Activated T-cell treated with anti-CD3 and anti-CD28 coated beads, Interleukin-2, amount 50 U/mL, for 4 hours (primary cell): ENCODE measurements at regions not wholly inside any gene's neighbourhood (a gene's known extent, or its start where the extent isn't known, plus 50 kb on each side); places are given as distances from the start of the nearest gene placed in this dataset.

Experiments used
- ATAC-seq, 2 donors: fragments of 200-7000 bp; cut with Tn5 transposase; one replicate each; pipeline ENCODE4 v1.10.0; 2021
- DNase-seq: peaks from one replicate; pipeline ENCODE4 v3.0.0-alpha.2; 2020
- H3K27me3 Mint-ChIP-seq: one replicate; pipeline ENCODE4 v1.8.0; 2021; ENCODE audit warnings: low read depth, mixed read lengths
- H3K36me3 Mint-ChIP-seq: one replicate; pipeline ENCODE4 v1.8.0; 2022; ENCODE audit warnings: mixed read lengths; ENCODE audit not compliant: insufficient read depth
- H3K4me1 Mint-ChIP-seq: one replicate; pipeline ENCODE4 v1.8.0; 2021; ENCODE audit warnings: low read depth, mixed read lengths
- H3K4me3 Mint-ChIP-seq: one replicate; pipeline ENCODE4 v1.8.0; 2021; ENCODE audit warnings: mild to moderate bottlenecking, moderate library complexity, mixed read lengths
- H3K9me3 Mint-ChIP-seq: one replicate; pipeline ENCODE4 v1.8.0; 2021; ENCODE audit warnings: mixed read lengths

DNA sequence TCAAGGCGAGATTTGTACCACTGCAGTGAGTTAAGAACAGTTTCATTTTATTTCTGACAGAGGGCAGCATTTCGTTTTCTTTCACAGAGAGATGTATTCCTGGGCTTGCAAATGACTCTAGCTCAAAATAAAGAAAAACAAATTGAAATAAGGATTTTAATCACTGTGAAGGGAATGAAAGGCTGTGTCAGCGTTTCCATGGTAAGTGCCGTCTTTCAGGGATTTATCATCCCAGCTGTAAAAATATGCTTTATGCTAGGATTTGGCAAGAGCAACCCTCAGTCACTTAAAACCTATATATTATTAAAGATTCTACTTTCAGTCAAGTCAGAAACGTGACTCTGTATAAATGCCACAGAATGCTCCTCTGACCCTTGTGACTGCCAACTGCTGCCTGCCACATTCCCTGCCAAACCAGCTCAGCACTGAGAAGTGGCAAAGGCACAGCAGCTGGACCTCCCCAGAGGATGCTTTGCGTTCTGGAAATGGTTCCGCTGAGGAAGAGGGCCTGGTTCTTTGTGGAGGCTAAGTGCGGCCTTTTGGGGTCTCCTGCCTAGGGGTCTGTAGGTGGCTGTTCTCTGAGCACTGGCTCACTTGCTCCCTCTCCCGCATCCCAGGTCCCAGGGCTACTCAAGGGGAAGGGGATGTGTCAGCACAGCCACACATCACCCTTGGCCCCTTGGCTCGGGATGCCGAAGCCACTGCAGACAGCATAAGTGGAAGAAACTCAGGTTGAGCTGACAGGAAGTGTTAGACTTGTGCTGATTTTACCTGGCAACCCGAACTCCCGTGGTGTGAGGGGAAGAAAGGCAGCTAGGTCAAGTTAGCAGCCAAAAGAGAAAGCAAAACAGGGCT lies 56.6 kb upstream of the POMGNT2 start:
- peaks cover 17% of the 10 kb centered on the region for H3K9me3 Mint-ChIP-seq
- peak; percentile 31 for DNase-seq
- peak; percentile 74 to 75 for ATAC-seq
- H3K36me3 Mint-ChIP-seq = peaks cover 3% of the 10 kb centered on the region
- no peaks in the 10 kb centered on the region for H3K27me3 Mint-ChIP-seq
- peak overlapping the region; percentile 75 for H3K4me3 Mint-ChIP-seq
- H3K4me1 Mint-ChIP-seq = peaks cover 24% of the 10 kb centered on the region

GRCh38 chr3:43161684-43162229 lies 55.9 kb upstream of the POMGNT2 start:
- Mint-ChIP-seq H3K27me3 (no peaks in the 10 kb centered on the region), H3K9me3 (peaks cover 13% of the 10 kb centered on the region), H3K4me1 (peaks cover 24% of the 10 kb centered on the region), H3K36me3 (peaks cover 3% of the 10 kb centered on the region), H3K4me3 (no peak overlapping the region)
- no peak for ATAC-seq
- DNase-seq = no peak

DNA sequence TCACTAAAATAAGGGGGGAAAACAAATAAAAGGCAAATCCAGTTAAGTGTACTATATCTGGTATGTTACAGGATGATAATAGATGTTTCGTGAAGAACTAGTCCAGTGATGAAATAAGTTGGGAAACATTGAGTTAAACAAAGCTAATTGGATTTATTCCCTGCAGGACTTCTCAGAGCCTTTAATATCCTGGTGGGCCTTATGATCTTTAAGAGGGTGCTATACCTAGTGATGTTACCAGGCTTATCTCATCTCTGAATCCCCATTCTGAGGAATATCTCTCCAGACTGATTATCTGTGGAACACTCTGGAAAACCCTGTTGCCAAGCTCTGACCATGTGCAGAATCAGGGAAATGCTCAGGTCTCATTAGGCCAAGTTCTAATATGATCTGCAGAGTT lies 54.8 kb upstream of the POMGNT2 start:
- Mint-ChIP-seq H3K27me3 (no peaks in the 10 kb centered on the region), H3K36me3 (no peaks in the 10 kb centered on the region), H3K4me1 (peaks cover 24% of the 10 kb centered on the region), H3K9me3 (peaks cover 2% of the 10 kb centered on the region), H3K4me3 (no peak overlapping the region)
- DNase-seq (no peak), ATAC-seq (no peak)

DNA sequence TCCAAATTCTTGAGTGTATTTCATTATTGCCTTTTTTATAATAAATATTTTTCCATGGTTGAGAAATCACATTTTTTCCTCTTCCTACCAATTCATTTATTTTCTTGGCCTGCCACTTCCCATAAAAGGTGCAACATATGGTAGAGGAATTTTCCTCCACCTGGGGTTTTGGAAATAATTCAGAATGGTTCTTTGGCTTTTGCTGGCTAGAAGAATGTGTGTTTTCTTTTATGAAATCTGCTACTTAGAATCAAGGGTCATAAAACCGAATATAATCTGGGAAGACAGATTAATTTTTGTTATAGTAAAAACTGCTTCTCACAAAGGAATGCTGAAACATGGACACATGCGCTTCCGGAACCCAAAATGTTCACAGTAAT lies 54.0 kb upstream of the POMGNT2 start:
- Mint-ChIP-seq H3K27me3 (no peaks in the 10 kb centered on the region), H3K4me3 (no peak overlapping the region), H3K4me1 (peaks cover 30% of the 10 kb centered on the region), H3K36me3 (no peaks in the 10 kb centered on the region), H3K9me3 (no peaks in the 10 kb centered on the region)
- DNase-seq (no peak), ATAC-seq (no peak)

DNA sequence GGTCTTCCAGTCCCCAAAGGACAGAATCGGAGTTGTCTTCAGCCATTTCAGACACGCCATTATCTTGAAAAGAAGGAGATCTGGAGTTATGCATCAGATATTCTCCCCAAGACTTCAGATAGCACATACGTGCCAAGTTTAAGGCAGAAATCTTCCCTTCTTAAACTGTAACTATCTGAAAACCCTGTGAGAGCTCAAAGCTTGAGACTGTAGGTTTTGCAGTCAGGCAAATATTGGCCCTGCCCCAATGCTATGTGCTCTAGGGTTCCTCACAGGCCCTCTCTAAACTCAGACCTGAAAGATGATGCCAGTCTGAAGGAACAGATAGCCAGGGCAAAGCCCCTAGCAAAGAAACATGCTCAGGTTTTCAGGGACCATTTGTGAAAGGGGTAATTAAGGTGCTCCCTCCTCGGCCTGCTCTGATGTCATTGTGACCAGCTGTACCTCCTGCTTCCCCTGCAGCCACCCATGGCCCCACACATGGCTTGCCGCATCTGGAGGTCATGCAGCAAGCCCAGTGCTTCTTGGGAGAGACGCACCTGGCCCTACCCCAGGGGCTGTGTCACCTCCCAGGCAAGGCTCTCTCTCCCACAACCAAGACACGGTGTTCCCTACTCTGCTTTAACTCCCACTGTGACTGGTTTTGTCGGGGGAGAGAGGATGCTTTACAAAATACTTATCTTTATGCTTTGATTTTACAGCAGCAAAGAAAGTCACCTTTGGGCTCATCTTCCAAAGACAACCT lies 53.4 kb upstream of the POMGNT2 start:
- Mint-ChIP-seq H3K4me3 (no peak overlapping the region), H3K27me3 (no peaks in the 10 kb centered on the region), H3K36me3 (no peaks in the 10 kb centered on the region), H3K4me1 (peaks cover 35% of the 10 kb centered on the region), H3K9me3 (no peaks in the 10 kb centered on the region)
- no peak for ATAC-seq
- no peak for DNase-seq

GRCh38 chr3:43156812-43157455 lies 51.1 kb upstream of the POMGNT2 start:
- Mint-ChIP-seq H3K27me3 (peaks cover 4% of the 10 kb centered on the region), H3K36me3 (no peaks in the 10 kb centered on the region), H3K9me3 (no peaks in the 10 kb centered on the region), H3K4me3 (no peak overlapping the region), H3K4me1 (peaks cover 11% of the 10 kb centered on the region)
- ATAC-seq = no peak
- no peak for DNase-seq

- Mint-ChIP-seq H3K27me3 (peaks cover 5% of the 10 kb centered on the region), H3K4me1 (peaks cover 11% of the 10 kb centered on the region), H3K9me3 (no peaks in the 10 kb centered on the region), H3K36me3 (no peaks in the 10 kb centered on the region), H3K4me3 (no peak overlapping the region)
- no peak for DNase-seq
- ATAC-seq = no peak
These were observed 49.7 kb upstream of the POMGNT2 start for GRCh38 chr3:43155464-43156121.
